GM06990 (cell line): ENCODE measurements at regions not wholly inside any gene's neighbourhood (a gene's known extent, or its start where the extent isn't known, plus 50 kb on each side); places are given as distances from the start of the nearest gene placed in this dataset.

Experiments used
- DNase-seq: peaks from one replicate; pipeline ENCODE4 v3.0.0-alpha.2; 2011; ENCODE audit not compliant: insufficient read length; ENCODE audit errors: extremely low read depth
- H3K27me3 ChIP-seq: replicated peaks from 2 replicates; pipeline ENCODE4 v1.6.0; 2011; ENCODE audit warnings: low read length; ENCODE audit not compliant: control insufficient read depth, insufficient read depth
- H3K36me3 ChIP-seq: 2 replicates; pipeline ENCODE4 v1.5.1; 2011; ENCODE audit warnings: low read length; ENCODE audit not compliant: control insufficient read depth, insufficient read depth
- H3K4me3 ChIP-seq: replicated peaks from 2 replicates; pipeline ENCODE4 v1.5.1; 2011; ENCODE audit warnings: low read depth, mild to moderate bottlenecking, control low read depth, low read length
- TF ChIP-seq, protein P1 (sequence below): IDR thresholded peaks from 2 replicates; pipeline ENCODE4 v1.5.1; 2011; ENCODE audit warnings: low read length, control low read depth, mild to moderate bottlenecking, inconsistent platforms; ENCODE audit not compliant: insufficient read depth, poor library complexity, severe bottlenecking

DNA sequence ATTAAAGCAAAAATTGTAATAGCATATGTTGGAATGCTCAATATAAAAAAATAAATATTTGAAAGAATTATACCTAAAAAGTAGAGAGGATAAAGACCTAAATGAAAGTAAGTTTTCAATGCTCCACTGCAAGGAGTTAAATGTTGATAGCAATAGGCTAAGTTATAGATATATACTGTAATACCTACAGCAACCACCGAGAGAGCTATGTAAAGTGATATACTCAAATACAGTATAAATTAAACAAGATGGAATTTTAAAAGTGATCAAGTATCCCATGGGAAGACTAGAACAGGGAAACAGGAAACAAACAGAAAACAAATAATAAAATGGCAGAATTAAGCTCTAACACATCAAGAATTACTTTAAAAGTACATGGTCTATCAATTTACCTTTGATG lies 73.9 kb downstream of the CASP3 start:
- no peaks in the 10 kb centered on the region for H3K36me3 ChIP-seq
- no peak for DNase-seq
- TF ChIP-seq, protein P1, sequence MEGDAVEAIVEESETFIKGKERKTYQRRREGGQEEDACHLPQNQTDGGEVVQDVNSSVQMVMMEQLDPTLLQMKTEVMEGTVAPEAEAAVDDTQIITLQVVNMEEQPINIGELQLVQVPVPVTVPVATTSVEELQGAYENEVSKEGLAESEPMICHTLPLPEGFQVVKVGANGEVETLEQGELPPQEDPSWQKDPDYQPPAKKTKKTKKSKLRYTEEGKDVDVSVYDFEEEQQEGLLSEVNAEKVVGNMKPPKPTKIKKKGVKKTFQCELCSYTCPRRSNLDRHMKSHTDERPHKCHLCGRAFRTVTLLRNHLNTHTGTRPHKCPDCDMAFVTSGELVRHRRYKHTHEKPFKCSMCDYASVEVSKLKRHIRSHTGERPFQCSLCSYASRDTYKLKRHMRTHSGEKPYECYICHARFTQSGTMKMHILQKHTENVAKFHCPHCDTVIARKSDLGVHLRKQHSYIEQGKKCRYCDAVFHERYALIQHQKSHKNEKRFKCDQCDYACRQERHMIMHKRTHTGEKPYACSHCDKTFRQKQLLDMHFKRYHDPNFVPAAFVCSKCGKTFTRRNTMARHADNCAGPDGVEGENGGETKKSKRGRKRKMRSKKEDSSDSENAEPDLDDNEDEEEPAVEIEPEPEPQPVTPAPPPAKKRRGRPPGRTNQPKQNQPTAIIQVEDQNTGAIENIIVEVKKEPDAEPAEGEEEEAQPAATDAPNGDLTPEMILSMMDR, result no peak
- no peak overlapping the region for H3K4me3 ChIP-seq
- H3K27me3 ChIP-seq, result no peaks in the 10 kb centered on the region

DNA sequence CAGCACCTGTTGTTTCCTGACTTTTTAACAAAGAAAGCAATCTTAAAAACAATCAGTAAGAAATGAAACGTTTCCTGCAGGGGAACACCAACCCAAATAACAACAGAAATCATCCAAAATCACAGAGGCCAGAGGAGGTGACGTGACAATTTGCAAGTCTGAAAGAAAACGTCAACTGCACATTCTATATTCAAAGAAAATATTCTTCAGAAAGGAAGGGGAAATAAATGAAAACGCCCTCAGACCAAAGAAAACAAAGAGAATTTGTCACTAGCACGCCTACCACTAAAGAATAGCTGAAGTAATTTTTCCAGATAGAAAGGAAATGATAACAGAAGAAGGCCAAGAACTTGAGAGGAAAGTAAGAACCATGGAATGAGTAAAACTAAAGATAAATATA lies 74.4 kb downstream of the CASP3 start:
- no peak overlapping the region for H3K4me3 ChIP-seq
- TF ChIP-seq, protein P1, result no peak
- H3K36me3 ChIP-seq, result no peaks in the 10 kb centered on the region
- DNase-seq, result no peak
- no peaks in the 10 kb centered on the region for H3K27me3 ChIP-seq

DNA sequence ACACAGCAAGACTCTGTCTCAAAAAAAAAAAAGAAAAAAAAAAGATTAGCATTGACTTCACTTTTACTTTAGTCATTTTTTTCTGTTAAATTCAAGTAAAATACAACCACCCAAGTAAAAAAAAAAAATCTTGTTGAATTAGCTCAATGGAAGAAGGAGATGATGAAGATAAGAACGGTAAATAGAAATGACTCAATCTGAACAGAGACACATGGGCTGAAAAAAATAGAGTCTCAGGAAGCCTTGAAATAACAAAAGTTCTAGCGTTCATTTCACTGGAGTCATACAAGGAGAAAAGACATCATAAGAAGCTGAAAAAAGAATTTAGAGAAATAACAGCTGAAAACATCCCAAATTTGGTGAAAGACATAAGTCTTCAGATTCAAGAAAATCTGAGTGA lies 75.5 kb downstream of the CASP3 start:
- H3K4me3 ChIP-seq, result no peak overlapping the region
- no peak for DNase-seq
- H3K36me3 ChIP-seq, result no peaks in the 10 kb centered on the region
- H3K27me3 ChIP-seq, result no peaks in the 10 kb centered on the region
- TF ChIP-seq, protein P1, result no peak

DNA sequence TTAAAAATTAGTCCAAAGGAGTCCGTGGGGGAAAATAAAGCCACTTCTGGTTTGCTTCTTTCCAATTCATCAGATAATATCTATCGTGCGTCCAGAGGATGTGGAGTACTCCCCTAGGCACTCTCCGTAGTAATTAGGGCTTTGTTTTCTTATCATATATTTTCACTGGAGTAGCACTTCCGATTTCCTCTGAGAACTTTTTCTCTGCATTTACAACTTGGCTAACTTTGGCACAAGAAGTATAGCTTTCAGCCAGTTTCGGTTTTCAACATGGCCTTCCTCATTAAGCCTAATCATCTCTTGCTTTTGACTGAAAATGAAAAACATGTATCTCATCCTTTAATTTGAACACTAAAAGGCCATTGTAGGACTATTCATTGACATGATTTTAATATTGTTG lies 80.5 kb downstream of the CASP3 start:
- no peaks in the 10 kb centered on the region for H3K27me3 ChIP-seq
- DNase-seq, result peak; percentile 32
- TF ChIP-seq, protein P1, result no peak
- 0 out of 2 replicates have a peak overlapping the region, but pooled peaks have one; percentile 11 for H3K4me3 ChIP-seq
- H3K36me3 ChIP-seq, result no peaks in the 10 kb centered on the region

DNA sequence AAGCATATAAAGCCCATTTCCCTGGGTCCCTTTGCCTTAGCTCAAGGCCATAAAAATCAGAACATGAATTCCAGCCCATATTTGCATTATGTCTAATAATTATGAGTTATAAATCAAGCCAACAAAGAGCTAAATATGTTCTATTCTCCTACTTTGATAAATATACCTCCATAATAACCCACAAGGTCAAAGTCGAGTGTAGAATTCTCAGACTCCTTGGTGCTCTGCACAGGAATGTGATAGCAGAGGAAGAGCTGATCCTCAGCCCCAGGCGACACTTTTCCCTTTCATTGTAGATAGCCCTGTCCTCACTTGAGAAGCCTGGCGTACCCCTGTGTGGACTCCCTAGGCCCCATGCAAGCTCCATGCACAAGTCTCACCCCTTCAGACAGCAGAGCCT lies 85.6 kb downstream of the CASP3 start:
- Histone ChIP-seq H3K4me3 (no peak overlapping the region), H3K36me3 (no peaks in the 10 kb centered on the region), H3K27me3 (no peaks in the 10 kb centered on the region)
- TF ChIP-seq, protein P1, result no peak
- DNase-seq, result no peak

DNA sequence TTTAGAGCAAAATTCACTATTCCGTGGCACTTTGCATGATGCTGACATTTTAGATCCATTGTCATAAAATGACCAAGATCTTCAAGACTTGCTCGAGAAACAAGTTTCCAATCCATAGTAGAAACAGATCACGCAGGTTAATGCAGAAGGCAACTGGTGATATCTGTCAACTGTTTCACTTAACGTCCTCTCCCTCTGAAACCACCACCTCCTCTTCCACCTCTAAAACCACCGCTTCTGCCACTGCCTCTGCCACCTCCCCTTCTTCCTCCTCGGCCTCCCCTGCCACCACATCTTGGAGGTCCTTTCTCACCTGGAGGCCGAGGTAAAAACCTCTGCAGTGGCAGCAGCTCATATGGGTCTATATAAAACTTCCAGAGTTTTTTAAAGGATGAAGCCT lies 84.6 kb upstream of the IRF2 start:
- TF ChIP-seq, protein P1, result no peak
- Histone ChIP-seq H3K4me3 (no peak overlapping the region), H3K36me3 (no peaks in the 10 kb centered on the region), H3K27me3 (no peaks in the 10 kb centered on the region)
- no peak for DNase-seq
